GM23338 (cell line): ENCODE measurements at regions not wholly inside any gene's neighbourhood (a gene's known extent, or its start where the extent isn't known, plus 50 kb on each side); places are given as distances from the start of the nearest gene placed in this dataset.

Source experiments
- ATAC-seq: fragments of 200-7000 bp; cut with Tn5 transposase; 3 replicates; pipeline ENCODE4 v1.9.1; 2020
- DNase-seq: peaks from one replicate; pipeline ENCODE4 v3.0.0-alpha.2; 2015; ENCODE audit warnings: low spot score
- H2AFZ ChIP-seq: fragments of 200-600 bp; sonication (generic); 2 replicates; pipeline ENCODE4 v1.8.0; 2016; ENCODE audit warnings: antibody characterized with exemption, mild to moderate bottlenecking, moderate library complexity
- H3F3A ChIP-seq: fragments of 200-600 bp; sonication (generic); replicated peaks from 2 replicates; pipeline ENCODE4 v1.8.0; 2017; ENCODE audit warnings: antibody characterized with exemption, mixed run types, low read depth
- H3K27ac ChIP-seq: fragments of 200-600 bp; sonication (generic); 2 replicates; pipeline ENCODE4 v1.6.1; 2016; ENCODE audit warnings: low read depth
- H3K27me3 ChIP-seq: fragments of 200-600 bp; sonication (generic); 2 replicates; pipeline ENCODE4 v1.8.0; 2016; ENCODE audit warnings: mild to moderate bottlenecking, mixed run types, moderate library complexity; ENCODE audit not compliant: insufficient read depth
- H3K36me3 ChIP-seq: fragments of 200-600 bp; sonication (generic); 2 replicates; pipeline ENCODE4 v1.8.0; 2016; ENCODE audit warnings: mild to moderate bottlenecking; ENCODE audit not compliant: insufficient read depth
- H3K4me1 ChIP-seq: fragments of 200-600 bp; sonication (generic); 2 replicates; pipeline ENCODE4 v1.8.0; 2016; ENCODE audit warnings: mild to moderate bottlenecking, moderate library complexity; ENCODE audit not compliant: insufficient read depth
- H3K4me2 ChIP-seq: fragments of 200-600 bp; sonication (generic); 2 replicates; pipeline ENCODE4 v1.7.1; 2017; ENCODE audit warnings: mixed run types
- H3K4me3 ChIP-seq: fragments of 200-600 bp; sonication (generic); 2 replicates; pipeline ENCODE4 v1.6.1; 2016; ENCODE audit warnings: mixed run types
- H3K79me2 ChIP-seq: fragments of 200-600 bp; sonication (generic); replicated peaks from 2 replicates; pipeline ENCODE4 v1.8.0; 2017; ENCODE audit warnings: mild to moderate bottlenecking; ENCODE audit not compliant: insufficient read depth
- H3K9me2 ChIP-seq: fragments of 200-600 bp; sonication (generic); 2 replicates; pipeline ENCODE4 v1.8.0; 2017; ENCODE audit not compliant: insufficient read depth
- H4K20me1 ChIP-seq: fragments of 200-600 bp; sonication (generic); replicated peaks from 2 replicates; pipeline ENCODE4 v1.8.0; 2017; ENCODE audit warnings: mild to moderate bottlenecking; ENCODE audit not compliant: insufficient read depth
- H3K27ac Mint-ChIP-seq: 2 replicates; pipeline ENCODE4 v1.8.0; 2020; ENCODE audit warnings: inconsistent platforms, mild to moderate bottlenecking, moderate library complexity, mixed read lengths
- H3K27me3 Mint-ChIP-seq: 3 replicates; pipeline ENCODE4 v1.8.0; 2022; ENCODE audit warnings: low read depth, mild to moderate bottlenecking, moderate library complexity, mixed read lengths, inconsistent platforms; ENCODE audit not compliant: insufficient read depth, poor library complexity
- H3K36me3 Mint-ChIP-seq: 3 replicates; pipeline ENCODE4 v1.8.0; 2021; ENCODE audit warnings: low read depth, mild to moderate bottlenecking, inconsistent platforms, moderate library complexity, mixed read lengths
- H3K4me1 Mint-ChIP-seq: 3 replicates; pipeline ENCODE4 v1.8.0; 2020; ENCODE audit warnings: mild to moderate bottlenecking, inconsistent platforms, mixed read lengths
- H3K4me3 Mint-ChIP-seq: 3 replicates; pipeline ENCODE4 v1.8.0; 2021; ENCODE audit warnings: moderate library complexity, mild to moderate bottlenecking, inconsistent platforms, mixed read lengths
- H3K9me3 Mint-ChIP-seq: 3 replicates; pipeline ENCODE4 v1.8.0; 2020; ENCODE audit warnings: moderate library complexity, mild to moderate bottlenecking, inconsistent platforms, mixed read lengths
- CREB1 ChIP-seq: fragments of 250-450 bp; sonication (Bioruptor Pico); IDR thresholded peaks from 2 replicates; pipeline ENCODE4 v1.5.0; 2020; ENCODE audit warnings: low read depth, mild to moderate bottlenecking, moderate library complexity
- ETS1 ChIP-seq: IDR thresholded peaks from 2 replicates; pipeline ENCODE4 v1.6.1; 2016; ENCODE audit warnings: antibody characterized with exemption
- EZH2 ChIP-seq: fragments of 200-600 bp; sonication (generic); IDR thresholded peaks from one replicate; pipeline ENCODE4 v1.8.0; 2017; ENCODE audit warnings: antibody characterized with exemption, mild to moderate bottlenecking, low read depth; ENCODE audit not compliant: unreplicated experiment
- EZH2phosphoT487 ChIP-seq: fragments of 200-600 bp; sonication (generic); IDR thresholded peaks from one replicate; pipeline ENCODE4 v1.8.1; 2018; ENCODE audit warnings: antibody characterized with exemption; ENCODE audit not compliant: unreplicated experiment
- JUNB ChIP-seq: IDR thresholded peaks from one replicate; pipeline ENCODE4 v1.6.1; 2016; ENCODE audit warnings: antibody characterized with exemption; ENCODE audit not compliant: unreplicated experiment
- NANOG ChIP-seq: IDR thresholded peaks from 2 replicates; pipeline ENCODE4 v1.6.1; 2016; ENCODE audit warnings: antibody characterized with exemption, borderline replicate concordance
- POLR2AphosphoS5 ChIP-seq: IDR thresholded peaks from 2 replicates; pipeline ENCODE4 v1.6.1; 2016; ENCODE audit warnings: antibody characterized with exemption, low read depth
- REST ChIP-seq: IDR thresholded peaks from one replicate; pipeline ENCODE4 v1.6.1; 2018; ENCODE audit warnings: antibody characterized with exemption; ENCODE audit not compliant: unreplicated experiment
- STAT1 ChIP-seq: IDR thresholded peaks from one replicate; pipeline ENCODE4 v1.6.1; 2016; ENCODE audit warnings: antibody characterized with exemption; ENCODE audit not compliant: unreplicated experiment
- ZNF114 ChIP-seq: fragments of 250-450 bp; sonication (Bioruptor Pico); IDR thresholded peaks from 2 replicates; pipeline ENCODE4 v1.5.0; 2020; ENCODE audit warnings: mild to moderate bottlenecking, moderate library complexity
- ZNF331 ChIP-seq: fragments of 250-450 bp; sonication (Bioruptor Pico); IDR thresholded peaks from 2 replicates; pipeline ENCODE4 v1.5.0; 2020; ENCODE audit warnings: low read depth, mild to moderate bottlenecking, moderate library complexity
- TF ChIP-seq, protein P1 (sequence below): fragments of 250-450 bp; sonication (Bioruptor Pico); IDR thresholded peaks from 2 replicates; pipeline ENCODE4 v1.5.0; 2020; ENCODE audit warnings: mild to moderate bottlenecking, moderate library complexity
- TF ChIP-seq, protein P2 (sequence below), 2 experiments: fragments of 200-600 bp in 1 of 2; sonication (generic) in 1 of 2; conservative IDR thresholded peaks; 2 replicates each; pipeline versions ENCODE4 v1.5.1 to v1.6.1; 2016 to 2017; ENCODE audit warnings: antibody characterized with exemption in 2 of 2, low read depth in 2 of 2, mild to moderate bottlenecking in 2 of 2, moderate library complexity in 1 of 2

DNA sequence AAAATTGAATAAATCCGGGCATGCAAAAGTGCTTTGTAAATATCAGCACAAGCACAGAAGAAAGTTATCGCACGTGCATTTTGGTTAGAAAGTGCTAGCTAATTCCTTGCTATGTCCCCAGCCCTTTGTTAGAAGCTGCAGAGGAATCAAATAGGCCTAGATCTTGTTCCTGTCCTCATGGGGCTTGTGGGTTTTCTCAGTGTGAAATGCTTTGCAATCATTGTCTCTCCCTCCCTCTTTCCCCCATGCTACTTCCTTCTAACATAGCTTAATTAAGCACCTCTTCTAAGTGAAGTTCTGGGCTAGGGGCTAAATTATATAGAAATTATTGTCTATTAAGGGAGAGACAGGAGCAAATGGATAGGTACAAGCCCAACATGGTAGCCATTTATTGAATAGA is 271.7 kb downstream of the RPLP1 start:
- no peaks in the 10 kb centered on the region; the same call in 2 of the 3 replicates for H3K9me3 Mint-ChIP-seq
- Histone ChIP-seq H3K4me3 (no peak overlapping the region), H3K9me2 (no peaks in the 10 kb centered on the region), H3K4me2 (no peak overlapping the region), H4K20me1 (no peaks in the 10 kb centered on the region), H3K79me2 (no peaks in the 10 kb centered on the region), H3K27me3 (no peaks in the 10 kb centered on the region), H3K27ac (no peak overlapping the region), H3K4me1 (peaks cover 7% of the 10 kb centered on the region; the same call in 1 of the 2 replicates), H2AFZ (no peak overlapping the region), H3F3A (no peaks in the 10 kb centered on the region), H3K36me3 (no peaks in the 10 kb centered on the region)
- H3K27ac Mint-ChIP-seq = no peak overlapping the region
- peaks cover 1% of the 10 kb centered on the region for H3K27me3 Mint-ChIP-seq
- TF ChIP-seq, protein P1, sequence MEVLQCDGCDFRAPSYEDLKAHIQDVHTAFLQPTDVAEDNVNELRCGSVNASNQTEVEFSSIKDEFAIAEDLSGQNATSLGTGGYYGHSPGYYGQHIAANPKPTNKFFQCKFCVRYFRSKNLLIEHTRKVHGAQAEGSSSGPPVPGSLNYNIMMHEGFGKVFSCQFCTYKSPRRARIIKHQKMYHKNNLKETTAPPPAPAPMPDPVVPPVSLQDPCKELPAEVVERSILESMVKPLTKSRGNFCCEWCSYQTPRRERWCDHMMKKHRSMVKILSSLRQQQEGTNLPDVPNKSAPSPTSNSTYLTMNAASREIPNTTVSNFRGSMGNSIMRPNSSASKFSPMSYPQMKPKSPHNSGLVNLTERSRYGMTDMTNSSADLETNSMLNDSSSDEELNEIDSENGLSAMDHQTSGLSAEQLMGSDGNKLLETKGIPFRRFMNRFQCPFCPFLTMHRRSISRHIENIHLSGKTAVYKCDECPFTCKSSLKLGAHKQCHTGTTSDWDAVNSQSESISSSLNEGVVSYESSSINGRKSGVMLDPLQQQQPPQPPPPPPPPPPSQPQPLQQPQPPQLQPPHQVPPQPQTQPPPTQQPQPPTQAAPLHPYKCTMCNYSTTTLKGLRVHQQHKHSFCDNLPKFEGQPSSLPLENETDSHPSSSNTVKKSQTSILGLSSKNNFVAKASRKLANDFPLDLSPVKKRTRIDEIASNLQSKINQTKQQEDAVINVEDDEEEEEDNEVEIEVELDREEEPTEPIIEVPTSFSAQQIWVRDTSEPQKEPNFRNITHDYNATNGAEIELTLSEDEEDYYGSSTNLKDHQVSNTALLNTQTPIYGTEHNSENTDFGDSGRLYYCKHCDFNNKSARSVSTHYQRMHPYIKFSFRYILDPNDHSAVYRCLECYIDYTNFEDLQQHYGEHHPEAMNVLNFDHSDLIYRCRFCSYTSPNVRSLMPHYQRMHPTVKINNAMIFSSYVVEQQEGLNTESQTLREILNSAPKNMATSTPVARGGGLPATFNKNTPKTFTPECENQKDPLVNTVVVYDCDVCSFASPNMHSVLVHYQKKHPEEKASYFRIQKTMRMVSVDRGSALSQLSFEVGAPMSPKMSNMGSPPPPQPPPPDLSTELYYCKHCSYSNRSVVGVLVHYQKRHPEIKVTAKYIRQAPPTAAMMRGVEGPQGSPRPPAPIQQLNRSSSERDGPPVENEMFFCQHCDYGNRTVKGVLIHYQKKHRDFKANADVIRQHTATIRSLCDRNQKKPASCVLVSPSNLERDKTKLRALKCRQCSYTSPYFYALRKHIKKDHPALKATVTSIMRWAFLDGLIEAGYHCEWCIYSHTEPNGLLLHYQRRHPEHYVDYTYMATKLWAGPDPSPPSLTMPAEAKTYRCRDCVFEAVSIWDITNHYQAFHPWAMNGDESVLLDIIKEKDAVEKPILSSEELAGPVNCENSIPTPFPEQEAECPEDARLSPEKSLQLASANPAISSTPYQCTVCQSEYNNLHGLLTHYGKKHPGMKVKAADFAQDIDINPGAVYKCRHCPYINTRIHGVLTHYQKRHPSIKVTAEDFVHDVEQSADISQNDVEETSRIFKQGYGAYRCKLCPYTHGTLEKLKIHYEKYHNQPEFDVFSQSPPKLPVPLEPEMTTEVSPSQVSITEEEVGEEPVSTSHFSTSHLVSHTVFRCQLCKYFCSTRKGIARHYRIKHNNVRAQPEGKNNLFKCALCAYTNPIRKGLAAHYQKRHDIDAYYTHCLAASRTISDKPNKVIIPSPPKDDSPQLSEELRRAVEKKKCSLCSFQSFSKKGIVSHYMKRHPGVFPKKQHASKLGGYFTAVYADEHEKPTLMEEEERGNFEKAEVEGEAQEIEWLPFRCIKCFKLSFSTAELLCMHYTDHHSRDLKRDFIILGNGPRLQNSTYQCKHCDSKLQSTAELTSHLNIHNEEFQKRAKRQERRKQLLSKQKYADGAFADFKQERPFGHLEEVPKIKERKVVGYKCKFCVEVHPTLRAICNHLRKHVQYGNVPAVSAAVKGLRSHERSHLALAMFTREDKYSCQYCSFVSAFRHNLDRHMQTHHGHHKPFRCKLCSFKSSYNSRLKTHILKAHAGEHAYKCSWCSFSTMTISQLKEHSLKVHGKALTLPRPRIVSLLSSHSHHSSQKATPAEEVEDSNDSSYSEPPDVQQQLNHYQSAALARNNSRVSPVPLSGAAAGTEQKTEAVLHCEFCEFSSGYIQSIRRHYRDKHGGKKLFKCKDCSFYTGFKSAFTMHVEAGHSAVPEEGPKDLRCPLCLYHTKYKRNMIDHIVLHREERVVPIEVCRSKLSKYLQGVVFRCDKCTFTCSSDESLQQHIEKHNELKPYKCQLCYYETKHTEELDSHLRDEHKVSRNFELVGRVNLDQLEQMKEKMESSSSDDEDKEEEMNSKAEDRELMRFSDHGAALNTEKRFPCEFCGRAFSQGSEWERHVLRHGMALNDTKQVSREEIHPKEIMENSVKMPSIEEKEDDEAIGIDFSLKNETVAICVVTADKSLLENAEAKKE (CRISPR knock-in tag) = no peak
- TF ChIP-seq JUNB (no peak), ETS1 (no peak), ZNF331 (CRISPR knock-in tag) (no peak), STAT1 (no peak), POLR2AphosphoS5 (no peak), NANOG (no peak), REST (no peak), ZNF114 (CRISPR knock-in tag) (no peak), EZH2 (no peak), EZH2phosphoT487 (no peak), CREB1 (CRISPR knock-in tag) (no peak)
- TF ChIP-seq, protein P2, sequence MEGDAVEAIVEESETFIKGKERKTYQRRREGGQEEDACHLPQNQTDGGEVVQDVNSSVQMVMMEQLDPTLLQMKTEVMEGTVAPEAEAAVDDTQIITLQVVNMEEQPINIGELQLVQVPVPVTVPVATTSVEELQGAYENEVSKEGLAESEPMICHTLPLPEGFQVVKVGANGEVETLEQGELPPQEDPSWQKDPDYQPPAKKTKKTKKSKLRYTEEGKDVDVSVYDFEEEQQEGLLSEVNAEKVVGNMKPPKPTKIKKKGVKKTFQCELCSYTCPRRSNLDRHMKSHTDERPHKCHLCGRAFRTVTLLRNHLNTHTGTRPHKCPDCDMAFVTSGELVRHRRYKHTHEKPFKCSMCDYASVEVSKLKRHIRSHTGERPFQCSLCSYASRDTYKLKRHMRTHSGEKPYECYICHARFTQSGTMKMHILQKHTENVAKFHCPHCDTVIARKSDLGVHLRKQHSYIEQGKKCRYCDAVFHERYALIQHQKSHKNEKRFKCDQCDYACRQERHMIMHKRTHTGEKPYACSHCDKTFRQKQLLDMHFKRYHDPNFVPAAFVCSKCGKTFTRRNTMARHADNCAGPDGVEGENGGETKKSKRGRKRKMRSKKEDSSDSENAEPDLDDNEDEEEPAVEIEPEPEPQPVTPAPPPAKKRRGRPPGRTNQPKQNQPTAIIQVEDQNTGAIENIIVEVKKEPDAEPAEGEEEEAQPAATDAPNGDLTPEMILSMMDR (conservative IDR thresholded peaks at IDR 0.05; ENCODE audit: low read depth in 2 of 2) = no peak
- H3K4me3 Mint-ChIP-seq = no peak overlapping the region
- H3K36me3 Mint-ChIP-seq = no peaks in the 10 kb centered on the region
- ATAC-seq (no peak), DNase-seq (no peak)
- H3K4me1 Mint-ChIP-seq = peaks cover 17% of the 10 kb centered on the region
